GM19397 (cell line): ENCODE measurements at regions not wholly inside any gene's neighbourhood (a gene's known extent, or its start where the extent isn't known, plus 50 kb on each side); places are given as distances from the start of the nearest gene placed in this dataset.
"Not testable (repeated sequence)": the region's sequence is repeated elsewhere in the genome, so short reads cannot be mapped to it uniquely, and the experiment has no call there.

Experiments
- ATAC-seq: cut with Tn5 transposase; IDR thresholded peaks from one replicate; pipeline ENCODE4 v1.9.1; 2021; ENCODE audit warnings: mild to moderate bottlenecking, moderate library complexity; ENCODE audit not compliant: unreplicated experiment

DNA sequence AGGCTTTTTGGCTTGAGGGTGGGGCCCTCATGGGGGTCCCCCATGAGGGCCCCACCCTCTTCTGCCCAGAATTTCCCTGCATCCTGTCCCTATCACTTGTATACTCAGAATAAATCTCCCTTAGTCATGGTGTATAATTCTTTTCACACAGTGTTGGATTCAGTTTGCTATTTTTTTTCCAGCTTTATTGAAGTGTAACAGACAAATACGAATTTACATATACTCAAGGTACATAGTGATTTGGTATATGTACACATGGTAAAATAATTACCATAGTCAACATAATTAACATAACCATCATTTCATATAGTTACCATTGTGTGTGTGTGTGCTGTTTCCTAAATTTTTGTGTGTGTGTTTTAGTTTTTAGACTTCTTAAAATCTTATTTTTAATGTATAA, 289.4 kb downstream of the CNTNAP3B start:
- ATAC-seq, result not testable (repeated sequence)

DNA sequence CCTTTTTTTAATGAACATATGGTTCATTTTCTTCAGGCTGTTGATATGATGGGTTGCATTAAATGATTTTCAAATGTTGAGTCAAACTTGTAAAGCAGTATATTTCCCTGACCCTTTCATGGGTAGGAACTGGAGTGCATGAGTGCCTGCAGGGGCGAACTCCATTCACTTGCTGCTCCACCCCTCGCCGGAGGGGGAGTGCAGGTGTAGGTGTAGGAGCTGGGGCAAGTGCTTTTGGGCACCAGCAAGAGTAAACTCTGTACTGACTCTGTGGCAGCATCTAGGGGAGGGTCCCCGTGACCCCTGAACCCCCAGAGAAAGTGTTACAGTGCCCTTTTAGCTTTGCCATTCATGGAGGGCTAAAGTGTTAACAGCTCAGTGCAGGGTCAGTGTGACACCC, 290.3 kb downstream of the CNTNAP3B start:
- ATAC-seq, result not testable (repeated sequence)

DNA sequence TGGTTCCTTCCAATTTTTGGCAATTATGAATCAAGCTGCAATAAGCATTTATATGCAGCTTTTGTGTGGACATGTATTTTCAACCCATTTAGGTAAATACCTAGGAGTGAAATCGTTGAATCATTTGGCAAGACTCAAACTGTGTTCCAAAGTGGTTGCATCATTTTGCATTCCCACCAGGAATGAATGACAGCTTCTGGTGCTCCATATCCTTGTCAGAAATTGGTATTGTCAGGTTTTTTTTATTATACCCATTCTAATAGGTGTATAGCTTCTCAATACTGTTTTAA, 290.7 kb downstream of the CNTNAP3B start:
- not testable (repeated sequence) for ATAC-seq

DNA sequence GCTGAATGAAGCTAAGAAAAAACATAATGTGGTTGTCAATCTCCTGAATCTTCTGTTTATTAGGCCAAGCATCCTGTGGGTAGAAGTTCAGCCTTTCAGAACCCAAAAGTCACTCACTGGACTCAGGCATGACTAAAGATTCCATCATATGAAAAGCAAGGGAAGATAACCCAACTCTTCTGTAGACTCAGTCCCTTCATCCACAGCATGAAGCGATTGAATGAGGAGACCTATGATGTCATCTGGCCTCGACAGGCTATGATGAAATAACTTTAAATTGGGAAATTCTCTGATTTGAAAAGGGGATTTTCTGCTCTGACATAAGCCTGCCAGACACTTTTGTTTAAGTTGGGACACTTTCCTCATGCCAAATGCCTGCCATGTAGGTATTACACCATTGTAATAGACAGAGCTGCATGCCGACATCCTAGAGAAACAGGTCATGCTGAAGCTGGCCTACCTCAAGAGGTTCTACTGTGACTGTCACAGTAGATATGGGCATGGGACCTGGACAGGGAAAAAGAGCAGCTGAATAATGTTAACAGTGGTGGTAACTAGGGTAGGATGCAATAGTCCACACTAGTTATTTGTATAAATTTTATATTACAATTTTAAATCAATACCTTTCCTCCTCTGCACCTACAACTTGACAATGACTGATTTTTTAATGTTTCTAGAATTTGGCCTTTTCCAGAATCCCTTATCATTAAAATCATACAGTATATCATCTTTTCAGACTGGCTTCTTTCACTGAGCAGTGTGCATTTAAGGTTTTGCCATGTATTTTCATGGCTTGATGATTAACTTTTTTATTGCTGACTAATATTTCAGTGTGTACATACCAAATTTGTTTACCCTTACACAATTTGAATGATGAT, 291.3 kb downstream of the CNTNAP3B start:
- not testable (repeated sequence) for ATAC-seq

DNA sequence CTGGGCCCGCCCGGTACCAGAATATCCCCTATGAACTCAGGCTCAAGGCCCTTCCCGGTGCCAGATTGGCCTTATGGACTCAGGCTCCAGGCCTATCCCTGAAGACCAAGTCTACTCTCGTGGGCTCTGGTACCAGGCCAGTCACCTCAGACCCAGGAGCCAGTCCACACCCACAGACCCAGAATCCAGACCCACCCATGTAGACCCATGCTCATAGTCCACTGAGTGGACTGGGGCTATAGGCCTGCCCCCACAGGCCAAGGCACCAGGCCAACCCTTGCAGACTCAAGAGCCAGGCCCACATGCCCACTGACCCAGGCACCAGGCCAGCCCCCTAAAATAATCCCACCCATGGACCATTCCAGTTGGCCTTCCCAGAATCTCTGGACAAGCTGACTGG, 296.1 kb downstream of the CNTNAP3B start:
- ATAC-seq, result not testable (repeated sequence)

DNA sequence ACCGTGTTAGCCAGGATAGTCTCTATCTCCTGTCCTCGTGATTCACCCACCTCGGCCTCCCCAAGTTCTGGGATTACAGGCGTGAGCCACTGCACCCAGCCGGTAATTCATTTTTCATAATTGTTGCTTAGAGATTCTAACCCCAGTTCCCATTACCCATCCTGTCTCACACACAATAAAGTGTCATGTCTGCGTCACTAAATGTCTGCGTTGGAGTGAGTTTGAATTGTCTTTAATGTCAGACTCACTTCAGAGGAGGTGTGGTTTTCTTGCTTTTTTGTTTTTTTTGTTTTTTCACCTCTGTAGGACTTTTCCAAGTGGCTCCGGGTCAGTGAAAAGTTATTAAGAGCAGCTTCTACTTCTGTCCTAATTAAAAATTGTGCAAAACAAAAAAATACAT, 304.5 kb downstream of the CNTNAP3B start:
- ATAC-seq, result not testable (repeated sequence)

DNA sequence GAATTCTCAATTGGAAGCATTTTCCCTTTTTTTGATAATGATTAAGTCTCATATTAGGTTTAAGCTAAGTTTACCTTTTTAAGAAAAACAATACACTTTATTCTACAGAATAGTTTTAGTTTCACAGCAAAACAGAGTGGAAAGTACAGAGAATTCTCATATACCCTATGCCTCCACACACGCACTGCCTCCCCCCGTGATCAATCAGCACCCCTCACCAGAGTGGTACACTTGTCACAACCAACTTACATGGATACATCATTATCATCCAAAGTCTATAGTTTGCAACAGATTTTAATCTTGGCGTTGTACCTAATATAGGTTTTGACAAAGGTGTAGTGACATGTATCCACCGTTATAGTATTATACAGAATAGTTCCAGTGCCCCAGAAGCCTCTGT, 326.5 kb downstream of the CNTNAP3B start:
- ATAC-seq, result not testable (repeated sequence)

DNA sequence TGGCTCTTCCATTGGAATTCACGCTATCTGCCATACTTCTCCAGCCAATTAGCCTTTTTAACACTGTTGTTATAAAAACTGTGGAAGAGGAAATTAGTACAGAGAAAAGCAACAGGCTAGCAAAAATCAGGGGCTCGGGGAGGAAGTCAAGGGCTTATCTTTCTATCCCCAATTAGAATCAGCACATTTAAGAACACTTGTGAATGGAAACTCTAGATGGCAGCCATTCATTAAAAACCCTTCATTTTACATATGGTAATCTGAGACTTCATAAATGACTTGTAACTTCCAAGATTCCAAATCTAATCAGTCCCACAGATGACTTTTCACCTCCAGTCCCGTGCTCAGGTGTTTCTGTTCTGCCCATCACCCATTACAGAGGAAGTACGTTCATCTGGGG, 330.5 kb downstream of the CNTNAP3B start:
- not testable (repeated sequence) for ATAC-seq

DNA sequence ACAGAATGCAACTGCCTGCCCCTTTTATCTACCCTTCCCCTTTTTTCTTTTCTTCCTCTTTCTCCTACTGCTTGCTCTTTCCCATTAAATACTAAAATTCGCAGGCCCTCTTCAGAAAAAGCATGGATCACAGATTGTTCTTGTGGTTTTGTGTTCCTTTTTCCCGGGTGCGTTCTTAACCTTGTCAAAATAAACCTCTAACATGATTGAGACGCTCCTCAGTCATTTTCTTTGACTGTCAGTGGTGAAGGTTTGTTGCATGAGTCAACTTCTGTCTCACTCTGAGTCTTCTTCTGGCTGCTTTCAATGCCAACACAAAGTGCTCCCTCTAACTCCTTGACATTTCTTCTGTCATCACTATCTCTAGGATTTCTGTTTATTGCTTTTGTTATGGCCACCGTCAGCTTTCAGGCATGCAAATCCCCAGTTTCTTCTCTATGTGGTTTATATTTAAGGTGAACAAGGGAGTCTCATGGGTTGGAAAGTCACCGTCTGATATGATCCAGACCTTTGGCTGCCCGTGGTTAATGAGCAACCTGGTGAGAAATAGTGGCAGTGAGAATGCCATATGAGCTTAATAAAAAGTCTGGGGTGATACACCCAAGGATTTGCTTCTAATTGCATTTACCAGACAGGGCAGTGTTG, 338.4 kb downstream of the CNTNAP3B start:
- ATAC-seq, result not testable (repeated sequence)

DNA sequence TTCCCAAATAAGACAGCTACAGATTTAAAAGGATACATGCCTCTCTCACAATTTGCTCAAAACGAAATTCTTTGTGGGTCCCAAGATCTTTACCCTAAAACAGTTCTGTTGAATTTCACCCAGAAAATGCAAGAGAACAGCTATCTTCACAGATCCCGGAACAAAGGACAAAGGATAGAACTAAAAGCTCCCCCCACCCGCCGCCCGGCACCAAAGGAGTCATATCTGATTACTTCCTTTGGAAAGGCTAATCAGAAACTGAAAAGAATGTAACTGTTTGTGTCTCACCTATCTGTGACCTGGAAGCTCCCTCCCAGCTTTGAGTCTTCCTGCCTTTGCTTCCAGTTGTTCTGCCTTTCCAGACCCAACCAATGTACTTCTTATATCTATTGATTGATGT, 339.2 kb downstream of the CNTNAP3B start:
- not testable (repeated sequence) for ATAC-seq

DNA sequence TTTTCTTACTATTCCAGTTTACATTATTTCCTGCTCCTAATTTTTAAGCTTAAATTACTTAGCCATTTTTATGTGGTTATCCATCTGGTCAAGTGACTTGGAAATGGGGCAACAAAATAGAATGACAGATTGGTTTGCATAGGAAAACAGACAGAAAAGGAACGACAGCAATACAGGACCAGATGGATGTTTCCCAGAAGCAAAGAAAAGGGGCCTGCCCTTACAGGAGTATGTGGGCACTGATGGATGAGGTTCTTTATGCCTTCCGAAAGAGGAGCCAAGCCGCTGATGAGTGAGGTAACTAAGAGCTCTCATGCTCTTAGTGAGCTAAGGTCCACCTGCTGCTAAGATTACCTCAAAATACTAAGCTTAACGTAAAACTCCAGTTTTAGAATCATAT, 339.8 kb downstream of the CNTNAP3B start:
- ATAC-seq, result not testable (repeated sequence)

DNA sequence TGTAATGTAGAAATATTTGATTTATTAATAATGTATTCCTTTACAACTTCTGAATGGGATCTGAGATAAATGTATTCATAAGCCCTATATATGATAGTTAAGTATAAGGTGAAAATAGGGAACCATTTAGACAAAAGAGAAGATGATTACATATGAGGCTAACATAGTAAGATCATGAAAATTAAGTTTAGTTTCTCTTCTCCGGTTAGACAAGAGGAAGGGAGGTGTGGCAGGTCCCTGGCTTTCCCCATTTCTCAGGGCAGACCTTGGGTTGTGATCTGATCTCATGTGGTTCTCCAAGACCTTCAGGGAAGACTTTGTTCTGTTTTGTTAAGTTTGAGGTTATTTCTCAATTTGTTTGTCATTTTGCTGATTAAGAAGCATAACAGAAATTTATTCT, 341.3 kb downstream of the CNTNAP3B start:
- ATAC-seq, result not testable (repeated sequence)

DNA sequence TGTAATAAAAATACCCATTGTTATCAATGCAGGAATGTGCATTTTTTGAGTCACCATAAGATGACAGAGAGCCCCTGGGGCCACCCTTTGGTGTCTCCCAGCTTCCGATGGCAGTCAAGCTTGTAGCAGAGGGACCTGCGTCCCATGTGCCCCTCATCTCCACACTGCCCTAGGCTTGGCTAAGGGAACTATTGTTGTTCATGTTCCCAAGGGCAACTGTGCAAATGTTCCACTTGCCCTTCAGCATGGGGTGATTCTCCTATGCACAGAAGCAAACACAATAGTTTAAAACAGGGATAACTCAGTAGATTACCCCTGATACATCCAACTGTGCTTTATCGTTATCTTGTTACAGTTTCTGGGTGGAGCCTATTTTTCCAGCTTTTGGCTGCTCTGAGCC, 342.0 kb downstream of the CNTNAP3B start:
- ATAC-seq, result not testable (repeated sequence)

DNA sequence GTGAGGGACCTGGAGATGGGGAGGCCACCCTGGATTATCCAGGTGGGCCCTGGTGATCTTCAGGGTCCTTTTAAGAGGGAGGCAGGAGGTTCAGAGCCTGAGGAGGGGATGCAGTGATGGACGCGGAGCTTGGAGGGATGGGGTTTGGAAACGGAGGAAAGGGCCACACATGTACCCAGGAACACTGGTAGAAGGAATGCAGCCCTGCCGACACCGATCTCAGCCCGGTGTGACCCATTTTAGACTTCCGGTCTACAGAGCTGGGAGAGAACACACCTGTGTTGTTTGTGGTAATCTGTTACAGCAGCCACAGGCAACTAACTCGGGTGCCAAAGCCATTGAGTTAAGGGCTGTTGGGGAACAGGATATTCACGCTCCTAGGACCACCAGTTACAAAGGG, 345.2 kb downstream of the CNTNAP3B start:
- not testable (repeated sequence) for ATAC-seq

DNA sequence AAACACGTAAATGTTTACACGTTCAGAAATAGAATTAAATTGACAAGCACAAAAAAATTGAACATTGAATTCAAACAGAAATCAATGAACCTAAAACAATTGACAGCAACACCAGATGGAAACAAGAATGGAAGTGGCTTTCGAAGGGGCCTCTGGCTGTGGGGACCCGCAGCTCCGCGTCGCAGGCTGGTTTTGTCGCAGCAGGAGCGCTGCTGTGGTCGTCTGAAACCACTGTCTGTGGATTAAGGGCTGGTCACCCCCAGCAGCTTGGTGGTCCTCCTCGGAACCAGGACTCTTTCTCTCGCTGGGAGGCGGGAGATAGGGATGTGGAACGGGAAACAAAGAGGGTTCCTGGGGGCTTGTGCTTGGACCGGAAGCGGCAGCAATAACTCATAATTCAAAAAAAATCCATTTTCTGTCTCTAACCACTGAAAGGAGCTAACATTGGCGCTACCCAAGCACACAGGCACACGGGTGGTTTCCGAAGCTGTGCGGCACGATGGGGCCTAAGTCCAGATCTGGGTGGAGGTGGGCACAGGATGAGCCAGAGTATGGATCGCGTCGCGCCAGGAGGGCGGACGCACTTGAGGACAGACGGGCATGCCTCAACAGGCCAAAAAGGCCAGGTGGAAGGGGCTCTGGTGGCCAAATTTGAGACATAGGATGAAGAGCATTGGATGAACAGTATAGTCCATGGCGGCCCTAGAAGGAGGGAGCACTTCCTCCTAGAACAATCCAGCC, 346.0 kb downstream of the CNTNAP3B start:
- ATAC-seq, result not testable (repeated sequence)

DNA sequence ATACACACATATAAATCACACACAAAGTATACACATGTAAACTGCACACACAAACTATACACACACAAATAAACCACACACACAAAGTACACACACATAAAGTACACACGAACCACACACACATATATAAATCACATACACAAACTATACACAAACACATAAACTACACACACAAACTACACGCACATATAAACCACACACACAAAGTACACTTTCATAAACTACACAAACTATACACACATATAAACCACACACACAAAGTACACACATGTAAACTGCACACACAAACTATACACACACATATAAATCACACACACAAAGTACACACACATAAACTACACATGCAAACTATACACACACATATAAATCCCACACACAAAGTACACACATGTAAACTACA, 347.3 kb downstream of the CNTNAP3B start:
- ATAC-seq, result not testable (repeated sequence)

DNA sequence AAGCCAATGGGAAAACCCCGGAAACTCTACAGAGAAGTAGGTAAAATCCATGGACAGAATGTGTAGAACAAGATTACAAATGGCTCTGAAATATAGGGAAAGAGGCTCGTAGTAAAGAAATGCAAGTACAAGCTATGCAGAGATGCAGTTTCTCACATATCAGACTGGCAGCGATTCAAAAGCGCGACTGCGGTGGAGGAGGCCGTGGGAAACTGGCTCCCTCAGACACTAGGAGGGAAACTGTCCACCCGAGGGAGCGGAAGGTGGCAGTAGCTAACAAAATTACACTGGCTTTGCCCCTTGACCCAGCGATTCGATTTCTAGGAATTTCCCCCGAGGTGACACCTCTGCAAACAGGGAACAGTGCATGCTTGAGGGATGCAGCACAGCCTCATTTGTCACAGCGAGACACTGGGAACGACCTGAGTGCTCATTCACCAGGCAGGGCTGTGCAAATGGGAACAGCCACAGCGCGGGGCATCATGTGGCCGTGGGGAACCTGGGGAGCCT, 349.3 kb downstream of the CNTNAP3B start:
- ATAC-seq, result not testable (repeated sequence)

DNA sequence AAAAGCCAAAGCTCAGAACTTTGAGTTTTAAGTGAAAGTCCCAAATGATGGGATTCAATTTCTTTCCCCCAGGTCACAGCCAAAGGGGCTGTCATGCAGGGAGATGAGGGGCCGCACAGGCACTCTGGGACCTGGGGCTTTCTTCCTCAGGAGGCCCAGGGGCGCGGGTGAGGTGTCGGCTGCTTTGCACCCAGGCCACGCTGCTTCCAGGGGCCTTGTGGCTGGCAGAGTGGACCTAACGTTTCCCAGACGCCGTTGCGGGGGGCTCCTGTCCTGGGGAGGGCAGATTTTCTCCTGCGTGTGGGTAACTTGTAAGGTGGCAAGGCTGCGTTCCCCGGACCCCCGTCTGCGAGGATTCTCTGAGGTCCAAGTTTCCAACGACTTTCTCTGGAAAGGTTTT, 350.0 kb downstream of the CNTNAP3B start:
- ATAC-seq, result not testable (repeated sequence)

DNA sequence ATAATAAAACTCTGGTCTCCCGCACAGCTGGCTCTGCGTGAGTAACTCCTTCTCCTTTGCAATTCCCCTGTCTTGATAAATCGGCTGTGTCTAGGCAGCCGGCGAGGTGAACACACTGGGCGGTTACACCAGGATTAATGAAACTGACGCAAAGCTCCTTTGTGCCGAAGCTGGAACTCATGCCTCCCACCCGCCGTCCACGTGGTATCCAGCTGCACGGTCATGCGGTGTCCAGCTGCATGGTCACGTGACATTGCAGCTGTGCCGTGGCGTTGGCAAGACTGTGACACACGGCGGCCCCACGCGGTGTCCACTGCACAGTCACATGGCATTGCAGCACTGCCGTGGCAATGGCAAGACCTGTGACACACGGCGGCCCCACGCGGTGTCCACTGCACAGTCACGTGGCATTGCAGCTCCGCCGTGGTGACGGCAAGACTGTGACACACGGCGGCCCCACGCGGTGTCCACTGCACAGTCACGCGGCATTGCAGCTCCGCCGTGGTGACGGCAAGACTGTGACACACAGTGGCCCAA, 350.6 kb downstream of the CNTNAP3B start:
- not testable (repeated sequence) for ATAC-seq

DNA sequence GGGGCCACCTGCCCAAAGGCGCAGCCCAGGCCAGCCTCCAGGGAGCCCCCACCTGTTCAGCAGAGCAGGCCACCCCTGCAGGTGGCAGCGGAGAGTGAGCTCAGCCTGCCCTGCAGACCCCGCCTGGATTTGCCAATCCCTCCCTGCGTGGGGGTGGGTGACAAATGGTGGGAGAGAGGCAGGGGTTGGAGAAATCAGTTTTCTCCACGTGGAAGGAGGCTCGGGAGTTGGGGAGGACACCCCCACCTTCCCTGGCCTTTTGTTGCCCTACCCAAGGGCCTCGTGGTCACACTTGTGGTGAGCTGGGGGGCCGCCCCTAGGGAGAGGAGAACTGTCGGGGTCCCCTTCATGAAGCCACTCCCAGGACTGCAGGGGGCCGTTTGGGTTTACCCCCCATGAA, 351.7 kb downstream of the CNTNAP3B start:
- ATAC-seq, result not testable (repeated sequence)

DNA sequence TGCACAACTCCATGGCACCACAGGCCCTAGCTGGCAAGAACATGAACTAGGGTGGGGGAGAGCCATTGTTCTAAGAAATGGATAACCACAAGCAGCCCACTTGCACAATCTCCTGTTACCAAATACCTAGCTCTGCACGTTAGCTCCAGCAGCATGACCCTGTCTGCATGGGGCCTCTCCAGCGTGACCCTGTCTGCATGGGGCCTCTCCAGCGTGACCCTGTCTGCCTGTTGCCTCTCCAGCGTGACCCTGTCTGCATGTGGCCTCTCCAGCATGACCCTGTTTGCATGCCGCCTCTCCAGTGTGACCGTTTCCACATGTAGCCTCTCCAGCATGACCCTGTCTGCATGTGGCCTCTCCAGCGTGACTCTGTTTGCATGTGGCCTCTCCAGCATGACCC, 356.7 kb downstream of the CNTNAP3B start:
- ATAC-seq, result not testable (repeated sequence)
